Endothelial cell (in vitro differentiated cells): ENCODE measurements at regions not wholly inside any gene's neighbourhood (a gene's known extent, or its start where the extent isn't known, plus 50 kb on each side); places are given as distances from the start of the nearest gene placed in this dataset.
"Not testable (repeated sequence)": the region's sequence is repeated elsewhere in the genome, so short reads cannot be mapped to it uniquely, and the experiment has no call there.

Experiments used
- DNase-seq: peaks from one replicate; pipeline ENCODE4 v3.0.0; 2021; ENCODE audit warnings: low spot score
- H3K27ac Mint-ChIP-seq: one replicate; pipeline ENCODE4 v1.8.0; 2021; ENCODE audit warnings: mixed read lengths, inconsistent platforms; ENCODE audit not compliant: unreplicated experiment
- H3K27me3 Mint-ChIP-seq: one replicate; pipeline ENCODE4 v1.8.0; 2021; ENCODE audit warnings: mild to moderate bottlenecking, moderate library complexity, mixed read lengths, inconsistent platforms; ENCODE audit not compliant: unreplicated experiment
- H3K36me3 Mint-ChIP-seq: one replicate; pipeline ENCODE4 v1.8.0; 2021; ENCODE audit warnings: mild to moderate bottlenecking, low read depth, mixed read lengths, inconsistent platforms; ENCODE audit not compliant: unreplicated experiment
- H3K4me1 Mint-ChIP-seq: one replicate; pipeline ENCODE4 v1.8.0; 2021; ENCODE audit warnings: mild to moderate bottlenecking, mixed read lengths, inconsistent platforms; ENCODE audit not compliant: unreplicated experiment
- H3K4me3 Mint-ChIP-seq: one replicate; pipeline ENCODE4 v1.8.0; 2021; ENCODE audit warnings: mild to moderate bottlenecking, mixed read lengths, inconsistent platforms; ENCODE audit not compliant: unreplicated experiment
- H3K9me3 Mint-ChIP-seq: one replicate; pipeline ENCODE4 v1.8.0; 2021; ENCODE audit warnings: mixed read lengths, inconsistent platforms; ENCODE audit not compliant: unreplicated experiment
- TF ChIP-seq, protein P1 (sequence below): fragments of 200-600 bp; sonication (generic); IDR thresholded peaks from one replicate; pipeline ENCODE4 v1.5.0; 2021; ENCODE audit warnings: antibody characterized with exemption; ENCODE audit not compliant: unreplicated experiment

DNA sequence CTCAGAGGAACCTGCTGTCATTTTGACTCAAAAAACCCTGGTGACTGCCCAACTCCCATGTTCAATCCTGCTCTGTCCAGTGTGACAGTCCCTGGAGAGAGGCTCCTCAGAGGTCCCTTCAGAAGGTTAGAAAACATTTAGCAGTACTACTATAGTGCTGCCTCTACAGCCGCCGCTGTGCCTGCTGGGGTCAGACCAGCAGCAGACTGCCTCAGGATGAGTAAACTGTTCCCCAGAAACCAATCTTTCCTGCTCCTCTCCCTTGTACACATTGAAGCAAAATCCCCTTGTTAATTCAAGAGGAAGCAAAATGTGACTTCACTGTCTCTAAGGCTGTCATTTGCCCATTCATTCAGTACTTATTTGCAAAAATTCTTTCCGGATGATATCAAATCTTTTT lies 94.8 kb upstream of the SMARCA2 start:
- Mint-ChIP-seq H3K4me3 (no peak overlapping the region), H3K27me3 (no peaks in the 10 kb centered on the region), H3K36me3 (no peaks in the 10 kb centered on the region), H3K9me3 (no peaks in the 10 kb centered on the region), H3K27ac (no peak overlapping the region), H3K4me1 (no peaks in the 10 kb centered on the region)
- TF ChIP-seq, protein P1, sequence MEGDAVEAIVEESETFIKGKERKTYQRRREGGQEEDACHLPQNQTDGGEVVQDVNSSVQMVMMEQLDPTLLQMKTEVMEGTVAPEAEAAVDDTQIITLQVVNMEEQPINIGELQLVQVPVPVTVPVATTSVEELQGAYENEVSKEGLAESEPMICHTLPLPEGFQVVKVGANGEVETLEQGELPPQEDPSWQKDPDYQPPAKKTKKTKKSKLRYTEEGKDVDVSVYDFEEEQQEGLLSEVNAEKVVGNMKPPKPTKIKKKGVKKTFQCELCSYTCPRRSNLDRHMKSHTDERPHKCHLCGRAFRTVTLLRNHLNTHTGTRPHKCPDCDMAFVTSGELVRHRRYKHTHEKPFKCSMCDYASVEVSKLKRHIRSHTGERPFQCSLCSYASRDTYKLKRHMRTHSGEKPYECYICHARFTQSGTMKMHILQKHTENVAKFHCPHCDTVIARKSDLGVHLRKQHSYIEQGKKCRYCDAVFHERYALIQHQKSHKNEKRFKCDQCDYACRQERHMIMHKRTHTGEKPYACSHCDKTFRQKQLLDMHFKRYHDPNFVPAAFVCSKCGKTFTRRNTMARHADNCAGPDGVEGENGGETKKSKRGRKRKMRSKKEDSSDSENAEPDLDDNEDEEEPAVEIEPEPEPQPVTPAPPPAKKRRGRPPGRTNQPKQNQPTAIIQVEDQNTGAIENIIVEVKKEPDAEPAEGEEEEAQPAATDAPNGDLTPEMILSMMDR = no peak
- DNase-seq = no peak

DNA sequence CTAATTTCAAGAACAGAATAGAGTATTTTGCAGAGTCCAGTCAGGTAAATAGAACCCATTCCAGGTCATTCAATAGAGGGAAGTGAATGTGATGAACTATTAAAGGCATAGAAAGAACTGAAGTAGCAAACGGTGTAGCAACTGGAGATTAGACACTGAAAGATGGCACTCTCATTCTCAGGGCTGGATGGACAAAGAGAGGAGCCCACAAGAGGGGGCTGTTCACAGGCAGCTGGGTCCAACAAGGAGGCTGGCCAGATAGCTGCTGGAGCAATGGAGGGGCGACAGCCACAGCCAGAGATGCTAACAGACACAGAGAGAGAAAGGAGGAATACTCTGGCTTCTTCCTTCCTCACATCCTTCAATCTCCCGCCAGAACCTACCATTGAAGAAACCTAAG lies 93.1 kb upstream of the SMARCA2 start:
- Mint-ChIP-seq H3K9me3 (no peaks in the 10 kb centered on the region), H3K27ac (no peak overlapping the region), H3K4me1 (no peaks in the 10 kb centered on the region), H3K4me3 (no peak overlapping the region), H3K27me3 (no peaks in the 10 kb centered on the region), H3K36me3 (no peaks in the 10 kb centered on the region)
- TF ChIP-seq, protein P1 = no peak
- no peak for DNase-seq

DNA sequence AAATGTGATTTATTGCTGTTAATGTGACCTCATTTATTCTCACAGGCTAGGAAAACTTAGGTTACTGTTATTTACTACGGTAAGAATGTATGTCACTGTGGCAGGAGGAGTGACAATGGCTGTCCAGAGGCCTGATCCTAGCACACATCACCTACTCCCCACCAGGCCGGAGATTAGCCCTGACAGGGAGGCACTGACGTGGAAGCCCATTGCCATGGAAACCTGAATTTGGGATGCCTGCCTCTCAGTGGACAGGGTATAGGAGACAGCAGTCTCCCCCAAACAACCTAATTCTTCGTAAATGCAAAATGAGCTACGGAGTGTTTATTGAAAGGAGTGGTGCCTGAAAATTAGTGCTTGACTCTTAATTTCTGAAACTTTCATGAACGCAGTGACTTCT lies 87.6 kb upstream of the SMARCA2 start:
- Mint-ChIP-seq H3K36me3 (no peaks in the 10 kb centered on the region), H3K4me1 (peaks cover 9% of the 10 kb centered on the region), H3K27me3 (no peaks in the 10 kb centered on the region), H3K4me3 (no peak overlapping the region), H3K27ac (no peak overlapping the region), H3K9me3 (no peaks in the 10 kb centered on the region)
- DNase-seq = no peak
- TF ChIP-seq, protein P1 = no peak

DNA sequence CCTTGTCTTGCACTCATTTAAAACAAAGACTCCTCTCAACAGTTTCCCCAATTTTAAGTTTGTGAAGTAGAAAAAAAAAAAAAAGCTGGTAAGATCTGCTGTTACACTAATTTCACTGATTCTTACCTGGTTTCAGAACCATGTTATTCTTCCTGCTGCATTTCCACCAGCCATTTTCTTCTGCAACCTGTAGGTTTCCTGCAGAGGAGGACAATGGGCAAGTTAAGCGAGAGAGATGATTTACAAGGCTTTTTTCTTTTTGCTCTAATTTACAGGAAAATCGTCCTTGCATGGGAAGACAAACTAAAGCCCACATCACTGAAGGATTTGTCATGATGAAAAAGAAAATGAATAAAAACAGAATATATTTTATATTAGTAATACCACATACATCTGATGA lies 86.0 kb upstream of the SMARCA2 start:
- no peaks in the 10 kb centered on the region for H3K9me3 Mint-ChIP-seq
- H3K36me3 Mint-ChIP-seq = no peaks in the 10 kb centered on the region
- no peak overlapping the region for H3K27ac Mint-ChIP-seq
- H3K4me3 Mint-ChIP-seq = no peak overlapping the region
- TF ChIP-seq, protein P1 = no peak
- no peak for DNase-seq
- no peaks in the 10 kb centered on the region for H3K27me3 Mint-ChIP-seq
- peaks cover 9% of the 10 kb centered on the region for H3K4me1 Mint-ChIP-seq

DNA sequence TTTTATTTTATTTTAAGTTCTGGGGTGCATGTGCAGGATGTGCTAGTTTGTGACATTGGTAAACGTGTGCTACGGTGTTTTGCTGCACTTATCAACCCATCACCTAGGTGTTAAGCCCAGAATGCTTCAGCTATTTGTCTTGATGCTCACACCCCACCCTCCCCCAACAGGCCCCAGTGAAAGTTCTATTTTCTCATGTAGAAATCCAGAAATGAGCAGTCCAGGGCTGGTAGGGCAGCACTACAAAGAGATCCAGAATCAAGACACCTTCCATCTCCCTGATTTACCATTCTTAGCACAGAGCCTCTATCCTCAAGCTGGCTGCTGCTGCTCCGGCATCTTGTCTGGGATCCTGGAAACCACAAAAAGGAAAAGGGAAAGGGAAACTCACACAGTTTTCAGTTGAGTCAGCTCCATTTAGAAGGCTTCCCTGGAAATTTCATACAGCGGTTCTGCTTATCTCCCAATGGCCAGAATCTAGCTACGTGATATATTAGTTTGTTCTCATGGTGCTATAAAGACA lies 85.4 kb upstream of the SMARCA2 start:
- Mint-ChIP-seq H3K27me3 (no peaks in the 10 kb centered on the region), H3K4me3 (no peak overlapping the region), H3K9me3 (no peaks in the 10 kb centered on the region), H3K4me1 (peaks cover 9% of the 10 kb centered on the region), H3K27ac (no peak overlapping the region), H3K36me3 (no peaks in the 10 kb centered on the region)
- no peak for DNase-seq
- TF ChIP-seq, protein P1 = no peak

DNA sequence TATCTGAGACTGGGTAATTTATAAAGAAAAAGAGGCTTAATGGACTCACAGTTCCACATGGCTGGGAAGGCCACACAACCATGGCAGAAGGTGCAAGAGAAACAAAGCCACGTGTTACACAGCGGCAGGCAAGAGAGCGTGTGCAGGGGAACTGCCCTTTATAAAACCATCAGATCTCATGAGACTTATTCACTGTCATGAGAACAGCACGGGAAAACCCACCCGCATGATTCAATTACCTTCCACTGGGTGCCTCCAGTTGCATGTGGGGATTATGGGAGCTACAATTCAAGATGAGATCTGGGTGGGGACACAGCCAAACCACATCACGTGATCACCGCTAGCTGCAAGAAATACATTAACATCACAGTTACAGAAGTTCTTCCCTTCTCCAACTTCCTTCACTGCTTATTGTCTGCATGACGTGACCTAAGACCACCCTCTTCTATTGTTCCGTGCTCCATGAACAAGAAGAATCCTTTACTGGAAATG lies 84.9 kb upstream of the SMARCA2 start:
- not testable (repeated sequence) for H3K27ac Mint-ChIP-seq, H3K4me1 Mint-ChIP-seq, H3K9me3 Mint-ChIP-seq, H3K4me3 Mint-ChIP-seq, H3K36me3 Mint-ChIP-seq, H3K27me3 Mint-ChIP-seq, DNase-seq
